NCI-H748 (cell line): ENCODE measurements at regions not wholly inside any gene's neighbourhood (a gene's known extent, or its start where the extent isn't known, plus 50 kb on each side); places are given as distances from the start of the nearest gene placed in this dataset.
"Not testable (repeated sequence)": the region's sequence is repeated elsewhere in the genome, so short reads cannot be mapped to it uniquely, and the experiment has no call there.

ENCODE experiments used
- DNase-seq: peaks from one replicate; lab custom pipeline; 2025; ENCODE audit not compliant: unreplicated experiment; lab: John Stamatoyannopoulos, UW

- DNase-seq: no peak
These were observed 401.0 kb downstream of the SUCLG1 start for GRCh38 chr2:84057917-84058560.

GRCh38 chr2:84055816-84056215, 403.3 kb downstream of the SUCLG1 start:
- DNase-seq: no peak

DNA sequence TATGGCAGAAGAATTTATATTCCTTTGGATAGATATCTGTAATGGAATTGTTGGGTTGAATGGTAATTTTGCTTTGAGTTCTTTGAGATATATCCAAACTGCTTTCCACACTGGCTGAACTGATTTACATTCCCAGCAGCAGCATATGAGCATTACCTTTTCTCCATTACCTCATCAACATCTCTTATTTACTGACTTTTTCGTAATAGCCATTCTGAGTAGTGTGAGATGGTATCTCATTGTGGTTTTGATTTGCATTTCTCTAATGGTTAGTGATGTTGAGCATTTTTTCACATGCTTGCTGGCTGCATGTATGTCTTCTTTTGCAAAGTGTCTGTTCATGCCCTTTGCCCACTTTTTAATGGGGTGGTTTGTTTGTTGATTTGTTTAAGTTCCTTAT, 404.5 kb downstream of the SUCLG1 start:
- DNase-seq: not testable (repeated sequence)

- no peak for DNase-seq
These were observed 406.2 kb downstream of the SUCLG1 start for GRCh38 chr2:84052913-84053312.

DNA sequence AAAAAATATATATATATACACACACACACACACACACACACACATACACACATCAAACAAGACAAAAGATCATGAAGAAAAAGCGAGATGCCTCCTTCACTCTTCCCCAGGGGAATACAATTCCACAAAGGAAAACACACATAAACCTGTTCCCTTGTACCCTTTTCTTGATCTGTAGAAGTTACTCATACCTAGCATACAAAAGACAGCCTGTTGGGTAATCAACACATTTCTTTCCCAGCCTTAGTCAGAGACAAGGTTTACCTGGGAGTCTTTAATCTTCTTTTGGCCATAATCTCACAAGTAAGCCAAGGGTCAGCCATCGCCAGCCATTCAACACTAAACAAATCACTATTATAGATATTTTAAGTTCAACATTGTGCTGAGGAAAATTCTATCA, 407.0 kb downstream of the SUCLG1 start:
- DNase-seq: no peak

GRCh38 chr2:84048964-84049363, 410.1 kb downstream of the SUCLG1 start:
- DNase-seq: no peak

- no peak for DNase-seq
These were observed 417.6 kb downstream of the SUCLG1 start for GRCh38 chr2:84041506-84041905.

- no peak for DNase-seq
These were observed 418.8 kb downstream of the SUCLG1 start for GRCh38 chr2:84040281-84040680.

GRCh38 chr2:84038866-84039265, 420.2 kb downstream of the SUCLG1 start:
- no peak for DNase-seq

DNA sequence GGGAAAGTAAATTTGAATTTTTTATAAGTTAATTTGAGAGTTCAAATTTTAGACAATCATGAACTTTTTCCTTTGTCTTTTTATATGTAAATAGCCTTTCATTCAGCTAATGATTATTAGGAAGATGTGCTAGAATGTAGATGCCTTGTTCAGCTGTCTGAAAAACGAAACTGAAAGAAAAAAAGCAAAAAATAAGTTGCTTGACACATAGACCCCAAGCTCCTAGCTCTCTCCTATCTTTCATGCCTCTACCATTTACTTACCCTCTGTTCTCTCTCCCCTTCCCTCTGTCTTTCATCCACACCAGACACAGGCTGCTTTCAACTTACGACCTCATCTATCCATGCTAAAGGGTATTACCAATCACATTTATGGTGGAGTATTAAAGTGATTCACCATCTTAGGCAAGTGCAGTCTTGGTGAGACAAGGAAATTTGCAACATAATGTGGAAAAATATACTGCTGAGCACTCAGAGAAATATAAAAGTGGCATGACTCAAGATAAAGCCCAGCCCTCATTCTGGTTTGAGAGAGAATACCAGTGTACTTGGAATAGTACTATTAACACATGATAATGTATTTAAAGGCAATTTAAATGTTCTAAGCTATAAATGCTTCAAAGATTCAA, 425.6 kb downstream of the SUCLG1 start:
- no peak for DNase-seq

DNA sequence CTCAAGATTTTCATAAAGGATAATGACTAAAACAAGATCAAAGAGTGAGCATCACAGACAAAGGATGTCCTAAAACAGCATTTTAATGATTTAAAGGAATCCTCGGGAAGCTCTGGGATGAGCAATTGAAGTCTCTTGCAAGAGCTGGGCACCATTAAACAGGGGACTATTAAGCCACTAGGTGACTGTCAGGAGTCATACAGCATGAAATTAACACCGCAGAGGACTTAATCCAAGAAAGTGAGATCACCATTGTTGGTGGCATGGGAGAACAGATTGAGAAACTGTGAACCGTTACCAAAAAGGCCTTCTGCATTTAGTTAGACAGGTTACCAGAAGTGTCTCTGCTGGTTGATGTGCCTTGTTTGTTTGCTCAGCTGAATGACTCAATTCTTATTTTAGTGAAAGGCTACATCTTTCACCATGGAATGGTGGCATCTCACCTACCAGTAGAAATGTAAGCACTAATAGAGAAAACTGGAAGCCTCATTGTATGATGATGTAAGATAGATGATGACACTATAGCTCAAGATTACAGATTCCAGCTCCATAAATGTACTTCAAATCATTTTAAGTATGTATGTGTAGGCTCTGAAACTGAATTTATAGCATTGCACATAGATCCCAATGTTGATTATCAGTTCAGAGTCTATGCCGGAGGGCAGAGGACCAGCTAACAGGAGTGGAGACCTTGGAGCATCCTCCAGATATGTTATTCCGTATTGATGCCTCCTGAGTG, 427.6 kb downstream of the SUCLG1 start:
- no peak for DNase-seq

- no peak for DNase-seq
These were observed 429.0 kb downstream of the SUCLG1 start for GRCh38 chr2:84029903-84030575.

- no peak for DNase-seq
These were observed 432.3 kb downstream of the SUCLG1 start for GRCh38 chr2:84026818-84027217.

- peak; percentile 57 for DNase-seq
These were observed 436.2 kb downstream of the SUCLG1 start for GRCh38 chr2:84022810-84023431.

DNA sequence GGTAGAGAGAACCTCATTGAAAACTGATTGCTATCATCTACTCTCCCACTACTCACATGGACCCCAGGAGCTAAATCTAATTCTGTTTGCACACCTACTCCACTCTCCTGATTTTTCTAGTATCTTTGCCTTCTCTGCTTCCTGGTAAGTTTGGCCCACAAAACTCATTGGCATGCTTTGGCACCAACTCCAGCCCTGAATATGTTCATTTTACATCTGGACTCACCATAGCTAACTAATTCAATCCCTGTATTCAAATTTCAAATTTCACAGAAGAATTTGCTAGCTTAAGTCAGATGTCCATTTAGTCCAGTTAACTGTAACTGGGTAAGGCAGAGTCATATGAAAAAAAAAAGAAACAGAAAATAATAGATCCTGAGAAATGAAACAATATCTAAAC, 442.1 kb downstream of the SUCLG1 start:
- DNase-seq: no peak

DNA sequence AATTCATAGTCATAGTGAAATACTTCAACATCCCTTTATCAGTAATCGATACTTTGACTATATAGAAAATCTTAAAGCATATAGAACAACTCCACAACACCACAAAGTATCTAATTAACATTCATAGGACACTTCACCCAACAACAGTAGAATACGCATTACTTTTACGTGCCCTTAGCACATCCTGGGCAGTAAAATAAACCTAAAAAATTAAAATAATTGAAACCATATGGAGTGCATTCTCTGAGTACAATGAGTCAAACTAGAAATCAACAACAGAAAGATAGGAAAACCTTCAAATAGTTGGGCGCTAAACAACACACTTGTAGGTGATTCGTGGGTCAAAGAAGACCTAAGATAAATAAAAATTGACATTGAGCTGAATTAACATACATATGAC, 442.9 kb downstream of the SUCLG1 start:
- DNase-seq: no peak

- no peak for DNase-seq
These were observed 461.2 kb downstream of the SUCLG1 start for GRCh38 chr2:83997889-83998288.

DNA sequence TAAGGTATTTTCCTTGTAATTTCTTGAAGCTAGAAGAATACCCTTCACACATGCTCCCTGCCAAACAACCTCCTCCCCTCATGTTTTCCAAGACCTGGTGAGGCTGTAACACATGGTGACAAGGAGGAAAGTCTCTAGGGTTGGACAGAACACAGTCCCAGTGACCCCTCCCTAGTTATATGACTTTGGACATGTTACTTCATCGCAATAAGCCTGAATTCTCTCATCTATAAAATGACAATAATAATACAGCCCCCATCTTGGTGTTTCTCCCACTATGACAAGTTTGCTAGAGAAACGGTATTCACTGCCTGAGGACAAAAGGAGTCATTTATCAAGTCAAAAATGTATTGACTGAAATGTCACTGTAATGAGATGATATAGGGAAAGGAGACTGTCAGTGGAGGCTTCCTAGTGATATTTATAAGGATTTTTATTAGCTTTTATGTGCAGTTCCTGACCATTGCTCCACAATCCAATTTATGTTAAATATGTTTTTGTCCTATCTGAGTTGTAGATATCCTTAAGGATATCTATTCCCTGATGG, 464.4 kb downstream of the SUCLG1 start:
- no peak for DNase-seq

- DNase-seq: no peak
These were observed 465.0 kb downstream of the SUCLG1 start for GRCh38 chr2:83993873-83994632.

DNA sequence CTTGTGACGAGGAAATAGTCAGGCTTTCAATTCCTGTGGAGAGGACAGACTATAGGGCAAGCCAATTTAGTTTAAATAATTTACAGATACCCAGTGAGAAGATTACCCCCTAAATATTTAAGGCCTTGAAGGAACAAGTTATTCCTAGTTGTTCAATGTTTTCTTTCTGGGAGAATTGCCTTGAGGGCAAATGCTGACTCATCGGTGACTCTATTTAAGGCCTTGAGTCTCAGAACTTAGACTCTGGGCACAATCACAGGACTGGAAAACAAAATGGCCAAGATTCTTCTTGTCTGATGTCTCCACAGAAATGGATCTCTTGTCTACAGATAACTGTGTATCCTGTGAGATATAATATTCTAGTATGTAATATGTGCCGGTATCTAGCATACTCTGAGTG, 467.1 kb downstream of the SUCLG1 start:
- no peak for DNase-seq
